CD4-positive, alpha-beta T cell (primary cell): ENCODE measurements at regions not wholly inside any gene's neighbourhood (a gene's known extent, or its start where the extent isn't known, plus 50 kb on each side); places are given as distances from the start of the nearest gene placed in this dataset.

Source experiments
- ATAC-seq: fragments of 200-7000 bp; cut with Tn5 transposase; one replicate; pipeline ENCODE4 v1.10.0; 2022; ENCODE audit warnings: mild to moderate bottlenecking; ENCODE audit not compliant: poor library complexity
- CTCF ChIA-PET: fragments of 350-600 bp; sonication (Branson Sonifier 250); formaldehyde crosslinking; loops from one replicate; lab custom pipeline; 2021; ENCODE audit warnings: antibody characterized with exemption, inconsistent platforms; lab: Charles Lee
- POLR2A ChIA-PET: fragments of 350-600 bp; sonication (Branson Sonifier 250); formaldehyde crosslinking; loops from one replicate; lab custom pipeline; 2021; ENCODE audit warnings: antibody characterized with exemption, inconsistent platforms; lab: Charles Lee
- DNase-seq, 14 experiments: peaks; one replicate each; pipeline ENCODE4 v3.0.0-alpha.2; 2013 to 2020; ENCODE audit warnings: mixed read lengths in 2 of 14
- H3K27ac ChIP-seq, 2 donors: one replicate each; pipeline versions ENCODE4 v1.5.1 to v1.7.0; 2013; ENCODE audit warnings: low read length in 2 of 2, low read depth in 1 of 2, mild to moderate bottlenecking in 1 of 2
- H3K27me3 ChIP-seq, 2 experiments: 1 replicate in 1 of 2; 2 replicates in 1 of 2; pipeline versions ENCODE4 v1.6.1 to v1.7.0; 2013; ENCODE audit warnings: low read length in 2 of 2, control low read depth in 1 of 2, mild to moderate bottlenecking in 1 of 2, moderate library complexity in 1 of 2; ENCODE audit not compliant: insufficient read depth in 2 of 2, control insufficient read depth in 1 of 2
- H3K36me3 ChIP-seq: one replicate; pipeline ENCODE4 v1.6.1; 2013; ENCODE audit warnings: low read length, control low read depth; ENCODE audit not compliant: insufficient read depth
- H3K4me1 ChIP-seq: one replicate; pipeline ENCODE4 v1.6.1; 2013; ENCODE audit warnings: low read length, control low read depth; ENCODE audit not compliant: insufficient read depth
- H3K4me3 ChIP-seq: one replicate; pipeline ENCODE4 v1.5.1; 2013; ENCODE audit warnings: mild to moderate bottlenecking, low read length, moderate library complexity
- H3K9me3 ChIP-seq, 2 experiments: 1 replicate in 1 of 2; 2 replicates in 1 of 2; pipeline versions ENCODE4 v1.6.1 to v1.7.0; 2013; ENCODE audit warnings: low read length in 2 of 2, mild to moderate bottlenecking in 2 of 2, control low read depth in 1 of 2, moderate library complexity in 1 of 2; ENCODE audit not compliant: control insufficient read depth in 1 of 2, insufficient read depth in 1 of 2
- H3K27ac Mint-ChIP-seq: one replicate; pipeline ENCODE4 v1.8.0; 2020; ENCODE audit warnings: mixed read lengths
- H3K27me3 Mint-ChIP-seq: one replicate; pipeline ENCODE4 v1.8.0; 2021; ENCODE audit warnings: mixed read lengths
- H3K36me3 Mint-ChIP-seq: one replicate; pipeline ENCODE4 v1.8.0; 2021; ENCODE audit warnings: low read depth, mixed read lengths
- H3K4me1 Mint-ChIP-seq: one replicate; pipeline ENCODE4 v1.8.0; 2021; ENCODE audit warnings: low read depth, mixed read lengths
- H3K4me3 Mint-ChIP-seq: one replicate; pipeline ENCODE4 v1.8.0; 2020; ENCODE audit warnings: mild to moderate bottlenecking, mixed read lengths
- H3K9me3 Mint-ChIP-seq: one replicate; pipeline ENCODE4 v1.8.0; 2020; ENCODE audit warnings: mixed read lengths
- intact Hi-C, 2 experiments: fragments of 100-400 bp; cut with DNase I in 1 of 2; cut with micrococcal nuclease in 1 of 2; formaldehyde crosslinking; loops; one replicate each; pipeline versions ENCODE4 v1.15.1 to v1.9.0; 2023 to 2025; cut with DNase I, micrococcal nuclease
- TF ChIP-seq, protein P1 (sequence below): fragments of 200-600 bp; IDR thresholded peaks from one replicate; pipeline ENCODE4 v1.8.0; 2022; ENCODE audit warnings: antibody characterized with exemption, mild to moderate bottlenecking

DNA sequence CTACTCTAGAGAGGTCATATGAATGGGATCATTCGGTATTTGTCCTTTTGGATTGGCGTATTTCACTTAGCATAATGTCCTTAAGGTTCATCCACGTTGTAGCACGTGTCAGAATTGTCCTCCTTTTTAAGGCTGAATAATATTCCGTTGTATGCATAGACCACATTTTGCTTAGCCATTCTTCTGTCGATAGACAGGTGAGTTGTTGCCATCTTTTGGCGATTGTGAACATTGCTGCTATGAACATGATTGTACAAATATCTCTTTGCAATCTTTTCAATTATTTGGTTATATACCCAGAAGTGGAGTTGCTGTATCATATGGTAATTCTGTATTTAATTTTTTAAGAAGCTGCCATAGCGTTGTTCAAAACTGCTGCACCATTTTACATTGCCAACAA lies 52.4 kb upstream of the GOLGA8J start:
- Histone ChIP-seq H3K27me3 (no peaks in the 10 kb centered on the region), H3K27ac (no peak overlapping the region), H3K9me3 (no peaks in the 10 kb centered on the region), H3K36me3 (no peaks in the 10 kb centered on the region), H3K4me1 (no peaks in the 10 kb centered on the region), H3K4me3 (no peak overlapping the region)
- H3K4me1 Mint-ChIP-seq, result no peaks in the 10 kb centered on the region
- ATAC-seq (no peak), DNase-seq (no peak)
- peaks cover 12% of the 10 kb centered on the region for H3K27me3 Mint-ChIP-seq
- TF ChIP-seq, protein P1, sequence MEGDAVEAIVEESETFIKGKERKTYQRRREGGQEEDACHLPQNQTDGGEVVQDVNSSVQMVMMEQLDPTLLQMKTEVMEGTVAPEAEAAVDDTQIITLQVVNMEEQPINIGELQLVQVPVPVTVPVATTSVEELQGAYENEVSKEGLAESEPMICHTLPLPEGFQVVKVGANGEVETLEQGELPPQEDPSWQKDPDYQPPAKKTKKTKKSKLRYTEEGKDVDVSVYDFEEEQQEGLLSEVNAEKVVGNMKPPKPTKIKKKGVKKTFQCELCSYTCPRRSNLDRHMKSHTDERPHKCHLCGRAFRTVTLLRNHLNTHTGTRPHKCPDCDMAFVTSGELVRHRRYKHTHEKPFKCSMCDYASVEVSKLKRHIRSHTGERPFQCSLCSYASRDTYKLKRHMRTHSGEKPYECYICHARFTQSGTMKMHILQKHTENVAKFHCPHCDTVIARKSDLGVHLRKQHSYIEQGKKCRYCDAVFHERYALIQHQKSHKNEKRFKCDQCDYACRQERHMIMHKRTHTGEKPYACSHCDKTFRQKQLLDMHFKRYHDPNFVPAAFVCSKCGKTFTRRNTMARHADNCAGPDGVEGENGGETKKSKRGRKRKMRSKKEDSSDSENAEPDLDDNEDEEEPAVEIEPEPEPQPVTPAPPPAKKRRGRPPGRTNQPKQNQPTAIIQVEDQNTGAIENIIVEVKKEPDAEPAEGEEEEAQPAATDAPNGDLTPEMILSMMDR, result no peak
- POLR2A ChIA-PET, result no interaction called here
- intact Hi-C loops, result no loop called here
- no peak overlapping the region for H3K4me3 Mint-ChIP-seq
- H3K9me3 Mint-ChIP-seq, result peaks cover 3% of the 10 kb centered on the region
- no peaks in the 10 kb centered on the region for H3K36me3 Mint-ChIP-seq
- H3K27ac Mint-ChIP-seq, result no peak overlapping the region
- CTCF ChIA-PET, result no interaction called here

DNA sequence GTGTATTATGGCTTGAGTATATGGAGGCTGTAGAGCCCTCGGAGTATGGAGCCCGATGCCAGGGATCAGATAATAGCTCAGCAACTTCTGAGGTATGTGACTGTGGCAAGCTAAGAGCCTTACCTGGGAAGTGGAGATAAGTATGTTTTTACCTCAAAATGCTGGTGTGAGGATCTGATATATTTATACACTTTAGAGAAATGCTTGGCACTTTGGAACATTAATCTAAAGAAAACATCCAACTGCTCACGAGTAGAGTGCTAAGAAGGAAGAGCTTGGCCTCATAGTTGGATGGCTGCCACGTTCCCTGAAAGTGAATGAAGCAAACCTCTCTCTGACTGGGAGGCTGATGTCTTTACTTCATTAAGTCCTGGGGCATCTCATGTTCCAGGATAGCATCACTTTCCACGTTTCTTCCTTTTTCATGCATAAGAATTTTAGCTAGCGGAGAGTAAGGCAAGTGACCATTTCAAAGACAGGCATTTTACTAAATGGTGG lies 58.9 kb upstream of the GOLGA8J start:
- no peaks in the 10 kb centered on the region for H3K9me3 ChIP-seq
- ATAC-seq, result no peak
- no peak overlapping the region for H3K4me3 ChIP-seq
- Mint-ChIP-seq H3K4me3 (no peak overlapping the region), H3K36me3 (no peaks in the 10 kb centered on the region), H3K9me3 (no peaks in the 10 kb centered on the region), H3K27ac (no peak overlapping the region), H3K27me3 (peaks cover 64% of the 10 kb centered on the region), H3K4me1 (no peaks in the 10 kb centered on the region)
- intact Hi-C loops, result no loop called here
- ChIA-PET POLR2A (no interaction called here), CTCF (no interaction called here)
- H3K27ac ChIP-seq, result no peak overlapping the region
- DNase-seq, result no peak
- no peaks in the 10 kb centered on the region for H3K4me1 ChIP-seq
- TF ChIP-seq, protein P1, result no peak
- no peaks in the 10 kb centered on the region for H3K36me3 ChIP-seq
- H3K27me3 ChIP-seq, result peaks cover 0 to 6% of the 10 kb centered on the region in 2 experiments

DNA sequence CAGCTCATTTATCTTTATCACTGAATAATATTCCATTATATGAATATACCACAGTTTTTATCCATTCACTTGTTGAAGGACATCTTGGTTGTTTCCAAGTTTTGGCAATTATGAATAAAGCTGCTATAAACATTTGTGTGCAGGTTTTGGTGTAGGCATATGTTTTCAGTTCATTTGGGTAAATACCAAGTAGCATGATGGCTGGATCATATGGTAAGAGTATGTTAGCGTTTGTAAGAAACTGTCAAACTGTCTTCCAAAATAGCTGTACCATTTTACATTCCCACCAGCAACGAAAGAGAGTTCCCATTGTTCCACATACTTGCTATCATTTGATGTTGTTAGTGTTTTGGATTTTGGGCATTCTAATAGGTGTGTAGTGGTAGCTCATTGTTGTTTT lies 72.0 kb upstream of the GOLGA8J start:
- no peaks in the 10 kb centered on the region for H3K36me3 Mint-ChIP-seq
- Histone ChIP-seq H3K27ac (no peak overlapping the region), H3K4me1 (no peaks in the 10 kb centered on the region), H3K36me3 (no peaks in the 10 kb centered on the region), H3K27me3 (peaks cover 0 to 7% of the 10 kb centered on the region in 2 experiments), H3K9me3 (peaks cover 0 to 3% of the 10 kb centered on the region in 2 experiments), H3K4me3 (no peak overlapping the region)
- ChIA-PET CTCF (interaction anchor here (0.6 kb wide), 1 partner anchor 1237 kb away, joined by 3 read pairs; no protein-coding TSS in a partner anchor), POLR2A (no interaction called here)
- TF ChIP-seq, protein P1, result no peak
- ATAC-seq (no peak), DNase-seq (no peak)
- peaks cover 8% of the 10 kb centered on the region for H3K27me3 Mint-ChIP-seq
- H3K9me3 Mint-ChIP-seq, result no peaks in the 10 kb centered on the region
- H3K4me1 Mint-ChIP-seq, result no peaks in the 10 kb centered on the region
- no peak overlapping the region for H3K27ac Mint-ChIP-seq
- no peak overlapping the region for H3K4me3 Mint-ChIP-seq
- intact Hi-C loops, result no loop called here
